Fibroblast of skin of left biceps (primary cell): ENCODE measurements at regions not wholly inside any gene's neighbourhood (a gene's known extent, or its start where the extent isn't known, plus 50 kb on each side); places are given as distances from the start of the nearest gene placed in this dataset.
A peak's percentile ranks its signal among the peaks of the same experiment; 100 is the strongest.
"Not testable (repeated sequence)": the region's sequence is repeated elsewhere in the genome, so short reads cannot be mapped to it uniquely, and the experiment has no call there.

Experiments used
- DNase-seq, 2 experiments: peaks; one replicate each; pipeline ENCODE4 v3.0.0-alpha.2; 2013; ENCODE audit warnings: low read depth in 2 of 2

- no peak for DNase-seq
Measured at GRCh38 chr5:7213525-7213924, 182.4 kb upstream of the ADCY2 start.

- DNase-seq: no peak
Measured at GRCh38 chr5:7214906-7215416, 181.0 kb upstream of the ADCY2 start.

GRCh38 chr5:7218141-7218540 lies 177.8 kb upstream of the ADCY2 start:
- DNase-seq: no peak

- no peak for DNase-seq
Measured at GRCh38 chr5:7220156-7220555, 175.8 kb upstream of the ADCY2 start.

- no peak for DNase-seq
Measured at GRCh38 chr5:7221041-7221440, 174.9 kb upstream of the ADCY2 start.

GRCh38 chr5:7225826-7226225 lies 170.1 kb upstream of the ADCY2 start:
- no peak for DNase-seq

- DNase-seq: no peak
Measured at GRCh38 chr5:7242118-7242710, 153.7 kb upstream of the ADCY2 start.

- DNase-seq: no peak
Measured at GRCh38 chr5:7244208-7244607, 151.7 kb upstream of the ADCY2 start.

GRCh38 chr5:7245121-7245651 lies 150.8 kb upstream of the ADCY2 start:
- no peak for DNase-seq

GRCh38 chr5:7246287-7246686 lies 149.7 kb upstream of the ADCY2 start:
- no peak for DNase-seq

GRCh38 chr5:7250004-7250403 lies 145.9 kb upstream of the ADCY2 start:
- DNase-seq: no peak

GRCh38 chr5:7250611-7251010 lies 145.3 kb upstream of the ADCY2 start:
- no peak for DNase-seq

- DNase-seq: no peak
Measured at GRCh38 chr5:7251132-7251531, 144.8 kb upstream of the ADCY2 start.

- peak; percentile 13 for DNase-seq
Measured at GRCh38 chr5:7261049-7261448, 134.9 kb upstream of the ADCY2 start.

- DNase-seq: no peak
Measured at GRCh38 chr5:7261900-7262299, 134.0 kb upstream of the ADCY2 start.

- not testable (repeated sequence) for DNase-seq
Measured at GRCh38 chr5:7263398-7264015, 132.4 kb upstream of the ADCY2 start.

GRCh38 chr5:7265776-7266175 lies 130.2 kb upstream of the ADCY2 start:
- not testable (repeated sequence) for DNase-seq

- not testable (repeated sequence) for DNase-seq
Measured at GRCh38 chr5:7268722-7269121, 127.2 kb upstream of the ADCY2 start.

GRCh38 chr5:7269591-7270274 lies 126.2 kb upstream of the ADCY2 start:
- no peak for DNase-seq

GRCh38 chr5:7271435-7272084 lies 124.4 kb upstream of the ADCY2 start:
- DNase-seq: no peak

GRCh38 chr5:7272408-7272965 lies 123.5 kb upstream of the ADCY2 start:
- DNase-seq: no peak

- DNase-seq: no peak
Measured at GRCh38 chr5:7274203-7274602, 121.7 kb upstream of the ADCY2 start.
